H1 (cell line): ENCODE measurements at regions not wholly inside any gene's neighbourhood (a gene's known extent, or its start where the extent isn't known, plus 50 kb on each side); places are given as distances from the start of the nearest gene placed in this dataset.

ENCODE experiments used
- KDM1A ChIP-seq: fragments of 200-600, 300-600 bp; sonication (generic); IDR thresholded peaks from 2 replicates; pipeline ENCODE4 v1.7.1; 2016; ENCODE audit warnings: mild to moderate bottlenecking, low read length, borderline replicate concordance
- RAD21 ChIP-seq, 2 experiments: IDR thresholded peaks in 1 of 2; conservative IDR thresholded peaks in 1 of 2; 2 replicates each; pipeline ENCODE4 v1.6.1; 2011; ENCODE audit warnings: low read depth in 2 of 2, low read length in 2 of 2, improper control_type of control experiment in 1 of 2, inconsistent platforms in 1 of 2, mild to moderate bottlenecking in 1 of 2, moderate library complexity in 1 of 2

- no peak for TF ChIP-seq KDM1A
- TF ChIP-seq RAD21 (IDR thresholded peaks at IDR 0.05 in 1 of 2, conservative IDR thresholded peaks at IDR 0.05 in 1 of 2; ENCODE audit: low read depth in 2 of 2, low read length in 2 of 2) = no peak
Measured at GRCh38 chr7:82494420-82494819, 50.8 kb upstream of the CACNA2D1 start.
